NCI-H2227 (cell line): ENCODE measurements at regions not wholly inside any gene's neighbourhood (a gene's known extent, or its start where the extent isn't known, plus 50 kb on each side); places are given as distances from the start of the nearest gene placed in this dataset.
"Not testable (repeated sequence)": the region's sequence is repeated elsewhere in the genome, so short reads cannot be mapped to it uniquely, and the experiment has no call there.

Experiments used
- DNase-seq: peaks from one replicate; lab custom pipeline; 2025; ENCODE audit not compliant: unreplicated experiment; lab: John Stamatoyannopoulos, UW

DNA sequence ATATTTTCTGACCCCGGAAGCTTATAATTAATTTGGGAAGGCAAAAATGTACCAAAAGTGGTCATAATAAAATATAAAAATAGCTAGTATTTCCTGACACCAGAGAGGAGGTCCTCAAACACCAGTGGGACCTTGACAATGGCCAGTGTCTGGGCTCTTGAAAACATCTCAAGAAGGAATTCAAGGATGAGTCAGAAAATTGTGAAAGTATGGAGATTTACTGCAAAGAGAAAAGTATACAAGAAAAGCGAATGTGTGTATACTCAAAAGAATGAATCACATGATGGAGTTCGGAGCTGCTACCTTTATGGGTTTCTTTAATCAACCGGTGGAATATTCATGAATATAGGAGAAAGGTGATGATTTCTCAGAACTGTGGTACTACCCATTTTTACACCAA lies 1709.0 kb upstream of the WWC1 start:
- DNase-seq: no peak

GRCh38 chr5:166594567-166594966 lies 1696.9 kb upstream of the WWC1 start:
- DNase-seq: no peak

DNA sequence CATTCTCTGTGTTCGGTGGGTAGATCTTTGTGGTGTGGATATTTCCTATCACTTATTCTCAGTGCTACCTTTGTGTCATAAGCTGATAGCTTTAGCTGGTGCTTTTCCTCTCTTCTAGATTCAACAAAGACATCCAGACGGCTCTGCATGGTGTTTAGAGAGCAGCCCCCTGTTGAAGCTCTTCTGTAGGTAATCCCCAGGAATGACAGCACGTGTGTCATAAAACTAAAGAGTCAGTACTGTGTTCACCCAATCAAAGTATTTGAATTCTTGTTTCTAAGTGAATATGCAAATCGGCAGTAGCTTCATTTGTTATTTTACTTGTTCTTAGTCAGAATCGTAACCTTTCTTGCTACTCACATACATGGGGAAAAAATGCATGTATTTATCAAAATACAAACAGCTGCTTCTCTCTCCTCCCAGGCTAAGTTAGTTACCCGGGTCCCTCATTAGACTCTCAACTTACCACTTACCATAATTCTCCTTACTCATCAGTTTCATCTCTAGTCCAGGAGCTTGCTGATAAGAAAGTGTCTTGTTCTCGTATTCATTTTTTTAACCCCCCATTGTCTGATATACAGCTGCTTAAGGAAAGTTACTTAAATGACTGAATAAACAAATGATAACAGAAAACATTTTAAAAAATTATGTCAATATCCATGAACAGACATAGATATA lies 1696.0 kb upstream of the WWC1 start:
- no peak for DNase-seq

- DNase-seq: no peak
Measured at GRCh38 chr5:166596043-166596442, 1695.4 kb upstream of the WWC1 start.

DNA sequence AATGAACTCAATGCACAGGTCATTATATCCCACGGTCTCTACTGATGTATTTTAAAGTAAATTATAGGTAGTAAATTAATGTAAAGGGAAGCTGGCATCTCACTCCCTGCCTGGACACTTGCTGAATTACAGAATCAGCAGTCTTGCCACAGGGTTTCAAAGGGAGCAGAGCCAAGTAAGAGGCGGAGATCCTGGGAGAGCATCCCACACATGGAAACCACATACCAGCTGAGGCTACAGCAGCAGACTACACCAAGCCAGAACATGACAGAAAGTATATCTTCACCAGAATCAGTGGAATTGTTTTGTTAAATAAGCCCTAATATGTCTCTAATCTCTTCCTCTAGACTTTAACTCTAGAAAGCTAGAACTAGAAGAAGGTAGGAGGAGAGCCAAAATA lies 1689.2 kb upstream of the WWC1 start:
- DNase-seq: no peak

DNA sequence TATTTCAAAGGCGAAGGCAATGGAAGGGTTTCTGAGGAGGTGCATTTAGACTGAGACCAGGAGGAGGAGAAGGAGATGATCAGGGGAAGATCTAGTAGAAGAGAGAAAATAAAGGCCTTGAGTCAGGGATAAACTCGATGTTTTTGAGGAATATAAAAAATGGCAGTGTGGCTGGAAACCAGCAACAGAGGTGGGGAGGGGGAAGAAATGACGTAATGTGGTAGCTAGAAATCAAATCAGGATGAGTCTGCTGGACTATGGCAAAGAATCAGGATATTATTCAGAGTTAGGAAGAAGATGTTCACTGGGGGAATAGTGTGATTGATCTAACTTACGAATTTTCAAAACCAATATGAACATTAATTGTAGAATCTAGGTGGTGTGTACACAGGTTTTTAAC lies 1673.9 kb upstream of the WWC1 start:
- DNase-seq: no peak

GRCh38 chr5:166618526-166618925 lies 1672.9 kb upstream of the WWC1 start:
- DNase-seq: no peak

- DNase-seq: no peak
Measured at GRCh38 chr5:166624573-166624972, 1666.9 kb upstream of the WWC1 start.

- no peak for DNase-seq
Measured at GRCh38 chr5:166625210-166625865, 1666.1 kb upstream of the WWC1 start.

- no peak for DNase-seq
Measured at GRCh38 chr5:166637295-166637694, 1654.2 kb upstream of the WWC1 start.

DNA sequence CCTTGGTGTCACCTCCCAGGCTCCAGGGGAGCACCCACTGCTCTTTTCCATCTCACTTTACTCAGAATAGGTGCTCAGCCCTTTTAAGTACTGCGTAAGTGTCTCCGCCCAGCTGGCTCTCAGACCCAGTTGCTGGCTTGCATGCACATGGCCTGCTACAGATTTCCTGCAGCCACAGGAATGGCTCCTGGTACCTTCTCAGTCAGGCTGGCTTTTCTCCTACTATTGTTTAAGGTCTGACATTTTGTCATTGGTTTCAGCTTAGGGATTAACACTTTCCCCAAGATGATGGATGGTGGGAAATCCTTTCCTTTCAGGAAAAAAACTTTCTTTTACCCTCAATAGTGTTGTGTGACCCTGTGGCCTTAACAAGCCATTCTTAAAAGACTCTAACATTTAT lies 1652.3 kb upstream of the WWC1 start:
- DNase-seq: no peak

DNA sequence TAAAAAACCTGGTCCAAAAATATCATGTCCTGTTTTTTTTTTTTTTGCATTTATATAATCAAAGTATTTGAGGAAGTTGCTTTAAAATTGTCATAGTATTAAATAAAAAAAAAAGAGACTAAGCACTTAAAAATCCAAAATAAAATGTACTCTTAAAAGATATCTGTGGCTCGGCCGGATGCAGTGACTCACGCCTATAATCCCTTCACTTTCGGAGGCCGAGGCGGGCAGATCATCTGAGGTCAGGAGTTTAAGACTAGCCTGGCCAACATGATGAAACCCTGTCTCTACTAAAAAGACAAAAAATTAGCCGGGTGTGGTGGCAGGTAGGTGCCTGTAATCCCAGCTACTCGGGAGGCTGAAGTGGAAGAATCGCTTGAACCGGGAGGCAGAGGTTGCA lies 1651.3 kb upstream of the WWC1 start:
- DNase-seq: not testable (repeated sequence)

DNA sequence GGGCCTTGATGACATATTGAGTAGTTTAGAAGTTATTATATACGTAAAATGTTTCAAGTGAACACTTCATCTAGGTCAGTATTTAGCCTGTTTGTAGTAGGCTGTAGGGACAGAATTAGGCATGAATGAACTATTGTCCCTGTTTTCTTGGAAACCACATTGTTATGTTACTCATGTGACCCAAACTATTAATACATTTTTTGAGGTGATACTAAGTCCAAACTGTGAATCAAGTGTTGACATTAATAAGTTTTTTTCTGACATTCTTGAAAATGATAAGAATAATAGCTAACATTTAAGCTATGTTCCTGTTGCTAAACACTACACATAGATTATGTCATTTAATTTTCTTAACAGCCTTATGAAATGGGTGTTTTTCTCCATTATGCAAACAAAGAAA lies 1642.7 kb upstream of the WWC1 start:
- DNase-seq: no peak

DNA sequence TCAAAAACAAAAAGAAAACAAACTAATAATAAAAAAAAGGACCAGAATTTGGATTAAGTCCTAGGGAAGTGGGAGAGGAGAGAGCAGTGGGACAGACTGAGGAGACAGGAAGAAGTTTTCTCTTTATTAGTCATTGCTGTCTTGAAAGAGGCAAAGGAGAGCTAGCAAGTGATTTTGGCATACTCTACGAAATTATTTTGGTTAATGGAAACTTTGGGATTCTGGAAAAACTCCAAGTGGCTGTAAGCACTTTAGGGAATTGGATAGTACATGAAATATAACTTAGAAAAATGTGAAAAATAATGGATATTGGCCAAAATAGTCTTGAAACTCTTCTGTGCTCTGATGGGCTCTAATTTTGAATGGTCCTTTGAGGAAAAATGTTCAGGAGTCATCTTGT lies 1641.8 kb upstream of the WWC1 start:
- DNase-seq: no peak

DNA sequence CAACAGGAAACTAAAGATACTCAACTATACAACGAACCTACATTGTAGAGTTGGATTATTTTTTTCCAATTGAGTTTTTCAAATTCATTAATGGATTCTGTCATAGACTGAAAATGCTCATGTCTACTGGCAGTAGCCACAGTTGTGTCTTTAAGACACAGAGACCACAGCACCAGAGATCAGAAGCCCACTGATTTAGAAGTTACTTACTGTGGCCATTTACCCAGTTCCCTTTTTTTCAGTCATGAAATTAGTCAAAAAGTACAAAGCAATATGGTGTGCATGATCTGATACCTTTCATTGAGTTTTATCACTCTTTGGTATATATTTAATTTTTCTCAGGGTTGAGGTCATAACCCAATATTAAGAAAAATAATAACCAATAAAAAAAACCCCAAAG lies 1640.2 kb upstream of the WWC1 start:
- no peak for DNase-seq

GRCh38 chr5:166671811-166672210 lies 1619.6 kb upstream of the WWC1 start:
- DNase-seq: no peak

GRCh38 chr5:166672431-166672830 lies 1619.0 kb upstream of the WWC1 start:
- no peak for DNase-seq

GRCh38 chr5:166677891-166678290 lies 1613.6 kb upstream of the WWC1 start:
- no peak for DNase-seq

DNA sequence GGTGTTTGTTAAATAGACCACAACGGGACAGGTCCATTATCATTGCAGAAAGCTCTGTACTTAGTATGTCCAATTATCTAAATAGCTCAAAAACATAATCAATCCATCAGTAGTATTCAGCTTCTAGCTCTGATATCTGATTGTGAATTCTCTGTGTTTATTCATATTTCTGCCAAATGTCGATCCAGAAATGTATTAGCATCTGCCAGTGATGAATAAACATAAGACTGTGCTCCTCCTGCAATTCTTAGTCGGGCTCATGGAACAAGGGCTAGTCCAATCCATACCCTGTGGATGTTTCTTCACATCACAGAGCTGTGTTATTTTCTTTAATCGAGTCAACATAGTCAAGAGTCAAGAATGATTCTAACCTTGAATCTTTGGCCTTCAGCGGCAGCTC lies 1612.1 kb upstream of the WWC1 start:
- no peak for DNase-seq

DNA sequence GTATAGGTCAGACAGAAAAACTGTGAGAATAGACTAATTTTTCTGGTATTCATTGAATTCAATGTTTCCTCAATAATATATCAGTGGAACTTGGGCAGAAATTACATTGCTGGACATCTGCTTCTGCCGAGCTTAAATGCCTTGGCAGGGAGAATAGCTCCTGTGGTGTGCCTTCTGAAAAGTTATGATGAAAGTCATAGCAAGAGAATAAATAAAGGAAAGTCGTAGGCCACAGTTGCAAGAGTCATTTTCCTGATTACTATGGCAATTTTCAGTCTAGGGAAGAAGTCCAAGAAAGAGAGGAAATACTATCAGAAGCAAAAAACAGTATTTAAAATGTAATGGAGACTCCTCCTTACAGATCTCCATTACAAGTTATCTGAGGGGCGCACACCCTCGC lies 1596.1 kb upstream of the WWC1 start:
- DNase-seq: no peak

DNA sequence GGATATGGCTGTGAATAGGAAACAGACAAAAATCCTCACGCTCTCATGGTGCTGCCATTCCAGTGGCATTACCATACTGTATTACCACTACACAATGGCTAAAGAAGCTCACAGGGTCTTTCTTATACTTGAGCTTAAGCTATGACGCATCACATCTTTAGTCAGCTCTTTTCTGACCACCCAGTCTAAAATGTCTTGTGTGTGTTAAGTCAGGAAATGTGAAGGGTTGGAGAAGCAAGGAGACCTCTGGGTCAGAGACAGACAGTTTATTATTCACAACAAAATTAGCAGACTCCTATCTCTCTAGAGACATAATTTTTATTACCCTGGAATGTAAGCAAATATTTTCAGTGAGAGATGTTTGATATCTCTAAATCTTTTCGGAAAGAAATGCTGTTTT lies 1583.2 kb upstream of the WWC1 start:
- DNase-seq: no peak

DNA sequence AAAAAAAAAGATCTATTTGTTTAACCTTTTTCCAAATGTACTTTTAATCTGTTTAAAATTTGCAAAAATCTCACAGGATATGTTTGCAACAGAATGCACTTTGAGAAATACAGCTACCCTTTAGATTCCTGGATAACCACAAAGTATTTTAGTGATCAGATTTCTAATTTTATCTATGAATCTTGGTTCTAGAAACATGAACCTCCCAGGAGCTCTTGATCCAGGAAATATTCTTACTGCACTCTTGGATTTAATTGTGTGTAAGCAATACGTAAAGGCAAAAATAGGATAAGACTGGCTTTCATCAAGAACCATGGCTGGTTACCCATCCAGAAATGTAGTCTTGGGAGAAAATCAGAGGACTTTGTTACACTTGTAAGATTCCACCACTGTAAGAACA lies 1581.8 kb upstream of the WWC1 start:
- no peak for DNase-seq

DNA sequence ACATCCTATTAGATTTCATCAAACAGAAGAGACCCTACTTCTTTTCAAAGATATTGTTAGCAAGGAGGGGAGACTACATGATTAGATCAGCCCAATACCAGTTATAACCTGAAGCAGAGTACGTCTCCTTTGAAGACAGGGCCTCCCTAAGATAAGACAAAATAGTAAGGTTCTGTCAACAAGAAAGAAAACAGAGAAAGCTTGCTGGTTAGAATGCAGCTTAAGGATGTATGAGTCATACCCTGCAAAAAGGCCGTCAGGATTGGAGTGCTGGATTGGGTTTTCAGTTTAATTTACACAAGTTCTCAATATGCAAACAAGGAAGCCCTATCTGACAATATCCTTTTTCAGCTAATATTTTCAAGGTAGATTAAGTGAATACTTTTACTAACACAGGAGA lies 1581.2 kb upstream of the WWC1 start:
- DNase-seq: no peak
